Testis (tissue), 2 donors: ENCODE measurements at regions not wholly inside any gene's neighbourhood (a gene's known extent, or its start where the extent isn't known, plus 50 kb on each side); places are given as distances from the start of the nearest gene placed in this dataset.

Experiments
- CTCF ChIP-seq, 3 experiments: fragments of 450-650 bp in 2 of 3; fragments of 200-600 bp in 1 of 3; sonication (generic) in 1 of 3; IDR thresholded peaks; one replicate each; pipeline ENCODE4 v1.5.1; 2016 to 2019; ENCODE audit warnings: antibody characterized with exemption in 3 of 3, mild to moderate bottlenecking in 2 of 3, moderate library complexity in 1 of 3
- POLR2A ChIP-seq: fragments of 450-650 bp; IDR thresholded peaks from one replicate; pipeline ENCODE4 v1.6.1; 2017; ENCODE audit warnings: antibody characterized with exemption, mild to moderate bottlenecking, moderate library complexity

DNA sequence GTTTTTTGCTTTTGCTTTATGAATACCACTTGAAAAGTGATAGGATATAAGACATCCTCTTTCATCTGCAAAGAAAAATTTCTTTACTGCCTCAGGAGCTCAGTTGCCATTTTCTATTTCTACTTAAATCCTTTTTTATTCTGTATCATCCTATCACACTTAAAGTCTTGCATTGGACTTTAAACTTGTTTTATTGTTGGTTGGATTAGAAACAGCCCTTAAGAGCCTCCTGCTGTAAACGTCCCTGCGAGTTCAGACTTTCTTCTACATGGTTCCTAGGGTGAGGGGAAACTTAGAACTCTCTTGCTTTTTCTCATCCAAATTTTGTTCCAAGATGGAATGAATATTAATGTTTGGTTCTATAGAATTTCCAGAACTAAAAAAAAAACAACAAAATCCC is 234.3 kb downstream of the JRKL start:
- TF ChIP-seq POLR2A (no peak), CTCF (IDR thresholded peaks at IDR 0.05) (no peak)
